ENCODE measurements at regions not wholly inside any gene's neighbourhood (a gene's known extent, or its start where the extent isn't known, plus 50 kb on each side); places are given as distances from the start of the nearest gene placed in this dataset.

DNA sequence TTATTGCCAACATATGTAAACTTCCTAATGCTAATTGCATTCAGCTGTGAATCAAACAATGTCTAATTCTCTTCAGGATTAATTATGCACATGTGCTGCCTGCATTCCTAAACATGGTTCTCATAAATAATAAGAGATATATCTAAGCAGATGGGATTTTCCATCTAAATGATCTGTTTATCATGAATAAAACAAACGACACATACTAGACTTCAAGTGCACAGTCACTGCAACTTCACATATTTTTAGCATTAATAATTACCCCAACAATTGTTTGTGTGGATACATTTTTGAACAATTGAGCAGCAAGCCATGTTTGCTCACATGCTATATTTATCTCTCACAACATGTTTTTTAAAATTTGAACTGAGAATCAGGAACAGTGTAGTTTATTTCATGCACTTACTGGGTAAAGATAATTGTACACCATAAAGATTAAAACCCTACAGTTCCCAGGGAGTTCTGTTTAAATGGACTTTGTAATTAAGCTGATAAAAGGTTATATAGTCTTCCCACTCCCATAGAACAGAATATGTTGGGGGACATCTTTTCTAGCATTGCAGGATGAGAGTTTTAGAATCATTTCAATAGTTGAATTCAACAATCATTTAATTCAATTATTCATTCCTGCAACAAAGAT is 378.5 kb downstream of the MDFIC start:
- H3K4me2 ChIP-seq (ENCODE audit: low read length): no peak overlapping the region

DNA sequence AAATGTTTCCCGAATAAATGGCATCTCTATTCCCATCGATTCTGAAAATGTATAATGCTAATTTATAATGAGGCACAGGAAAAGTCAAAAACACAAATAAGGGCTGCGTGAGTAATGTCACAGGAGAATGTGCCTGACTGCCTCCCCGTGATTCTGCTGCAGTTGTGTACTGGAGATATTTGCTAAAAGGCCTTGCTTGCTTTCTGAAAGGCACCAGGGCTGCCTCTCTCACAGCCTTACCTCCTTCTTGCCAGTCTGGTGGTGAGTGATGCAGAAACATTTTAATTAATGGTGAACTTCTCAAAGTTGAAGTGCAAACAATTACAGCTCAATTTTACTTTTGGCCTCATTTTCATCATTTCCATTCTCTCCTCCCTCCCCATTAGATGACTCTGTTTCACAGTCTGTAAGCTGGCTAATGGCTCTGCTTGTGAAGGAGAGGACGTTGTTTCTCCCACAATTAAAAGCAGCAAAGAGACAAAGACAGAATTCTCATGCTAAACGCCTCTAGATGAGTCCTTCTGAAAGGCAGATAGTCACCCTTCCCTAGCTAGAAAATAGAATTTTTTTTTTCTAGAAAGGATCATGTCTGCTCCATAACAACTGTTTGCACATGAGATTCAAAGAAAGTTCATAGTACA is 377.6 kb downstream of the MDFIC start:
- Histone ChIP-seq H3K27ac (ENCODE audit: low read depth, low read length, poor library complexity, severe bottlenecking) (no peak overlapping the region), H3K4me1 (ENCODE audit: insufficient read depth, low read length, severe bottlenecking) (no peaks in the 10 kb centered on the region), H4K20me1 (ENCODE audit: insufficient read depth, low read length) (no peaks in the 10 kb centered on the region), H3K27me3 (ENCODE audit: insufficient read depth, low read length) (no peaks in the 10 kb centered on the region), H3K9me2 (ENCODE audit: low read depth, low read length) (no peaks in the 10 kb centered on the region), H3K9me3 (ENCODE audit: low read length) (no peaks in the 10 kb centered on the region), H3K36me3 (ENCODE audit: insufficient read depth, low read length) (no peaks in the 10 kb centered on the region), H3F3A (ENCODE audit: insufficient read depth, low read length) (no peaks in the 10 kb centered on the region), H3K4me2 (ENCODE audit: low read length) (no peak overlapping the region), H2AFZ (ENCODE audit: low read length) (no peak overlapping the region), H3K4me3 (ENCODE audit: low read depth, low read length, poor library complexity, severe bottlenecking) (no peak overlapping the region), H3K79me2 (ENCODE audit: insufficient read depth, low read length) (no peaks in the 10 kb centered on the region), H3K9ac (ENCODE audit: low read length) (no peak overlapping the region)
- TF ChIP-seq, protein P1, sequence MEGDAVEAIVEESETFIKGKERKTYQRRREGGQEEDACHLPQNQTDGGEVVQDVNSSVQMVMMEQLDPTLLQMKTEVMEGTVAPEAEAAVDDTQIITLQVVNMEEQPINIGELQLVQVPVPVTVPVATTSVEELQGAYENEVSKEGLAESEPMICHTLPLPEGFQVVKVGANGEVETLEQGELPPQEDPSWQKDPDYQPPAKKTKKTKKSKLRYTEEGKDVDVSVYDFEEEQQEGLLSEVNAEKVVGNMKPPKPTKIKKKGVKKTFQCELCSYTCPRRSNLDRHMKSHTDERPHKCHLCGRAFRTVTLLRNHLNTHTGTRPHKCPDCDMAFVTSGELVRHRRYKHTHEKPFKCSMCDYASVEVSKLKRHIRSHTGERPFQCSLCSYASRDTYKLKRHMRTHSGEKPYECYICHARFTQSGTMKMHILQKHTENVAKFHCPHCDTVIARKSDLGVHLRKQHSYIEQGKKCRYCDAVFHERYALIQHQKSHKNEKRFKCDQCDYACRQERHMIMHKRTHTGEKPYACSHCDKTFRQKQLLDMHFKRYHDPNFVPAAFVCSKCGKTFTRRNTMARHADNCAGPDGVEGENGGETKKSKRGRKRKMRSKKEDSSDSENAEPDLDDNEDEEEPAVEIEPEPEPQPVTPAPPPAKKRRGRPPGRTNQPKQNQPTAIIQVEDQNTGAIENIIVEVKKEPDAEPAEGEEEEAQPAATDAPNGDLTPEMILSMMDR (IDR thresholded peaks at IDR 0.05; ENCODE audit: low read length): no peak
- no peak for TF ChIP-seq EZH2 (IDR thresholded peaks at IDR 0.05; ENCODE audit: borderline replicate concordance, low read length)

More for the DNA sequence above, 378.5 kb downstream of the MDFIC start:
- no peak for TF ChIP-seq EZH2 (IDR thresholded peaks at IDR 0.05; ENCODE audit: borderline replicate concordance, low read length)
- TF ChIP-seq, protein P1 (IDR thresholded peaks at IDR 0.05; ENCODE audit: low read length): no peak
- Histone ChIP-seq H3F3A (ENCODE audit: insufficient read depth, low read length) (no peaks in the 10 kb centered on the region), H3K9ac (ENCODE audit: low read length) (no peak overlapping the region), H3K9me3 (ENCODE audit: low read length) (no peaks in the 10 kb centered on the region), H2AFZ (ENCODE audit: low read length) (no peak overlapping the region), H3K27me3 (ENCODE audit: insufficient read depth, low read length) (no peaks in the 10 kb centered on the region), H3K79me2 (ENCODE audit: insufficient read depth, low read length) (no peaks in the 10 kb centered on the region), H4K20me1 (ENCODE audit: insufficient read depth, low read length) (no peaks in the 10 kb centered on the region), H3K4me1 (ENCODE audit: insufficient read depth, low read length, severe bottlenecking) (no peaks in the 10 kb centered on the region), H3K36me3 (ENCODE audit: insufficient read depth, low read length) (no peaks in the 10 kb centered on the region), H3K27ac (ENCODE audit: low read depth, low read length, poor library complexity, severe bottlenecking) (no peak overlapping the region), H3K9me2 (ENCODE audit: low read depth, low read length) (no peaks in the 10 kb centered on the region), H3K4me3 (ENCODE audit: low read depth, low read length, poor library complexity, severe bottlenecking) (no peak overlapping the region)

DNA sequence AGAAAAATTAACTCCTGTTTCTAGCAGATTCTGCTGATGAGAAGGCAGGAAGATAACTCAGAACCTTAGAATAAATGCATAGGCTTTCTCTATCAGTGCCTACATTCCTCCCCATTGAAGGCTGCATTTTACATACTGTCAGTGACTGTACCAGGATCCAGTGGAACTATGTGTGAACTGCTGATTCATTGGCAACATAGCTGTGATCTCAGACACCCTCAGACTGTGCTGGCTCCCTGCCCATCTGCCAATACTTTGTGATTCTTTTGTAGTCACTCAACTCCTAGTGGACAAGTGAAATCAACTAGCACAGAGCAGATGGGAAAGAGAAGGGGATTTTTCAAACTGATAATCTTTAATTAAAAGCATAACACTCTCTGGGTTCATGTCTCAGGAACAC is 375.8 kb downstream of the MDFIC start:
- Histone ChIP-seq H3K79me2 (ENCODE audit: insufficient read depth, low read length) (no peaks in the 10 kb centered on the region), H2AFZ (ENCODE audit: low read length) (no peak overlapping the region), H3K9me2 (ENCODE audit: low read depth, low read length) (no peaks in the 10 kb centered on the region), H3K27ac (ENCODE audit: low read depth, low read length, poor library complexity, severe bottlenecking) (no peak overlapping the region), H4K20me1 (ENCODE audit: insufficient read depth, low read length) (no peaks in the 10 kb centered on the region), H3K4me1 (ENCODE audit: insufficient read depth, low read length, severe bottlenecking) (no peaks in the 10 kb centered on the region), H3K9ac (ENCODE audit: low read length) (no peak overlapping the region), H3K9me3 (ENCODE audit: low read length) (no peaks in the 10 kb centered on the region), H3K36me3 (ENCODE audit: insufficient read depth, low read length) (no peaks in the 10 kb centered on the region), H3F3A (ENCODE audit: insufficient read depth, low read length) (no peaks in the 10 kb centered on the region), H3K27me3 (ENCODE audit: insufficient read depth, low read length) (no peaks in the 10 kb centered on the region), H3K4me3 (ENCODE audit: low read depth, low read length, poor library complexity, severe bottlenecking) (no peak overlapping the region), H3K4me2 (ENCODE audit: low read length) (no peak overlapping the region)
- TF ChIP-seq, protein P1 (IDR thresholded peaks at IDR 0.05; ENCODE audit: low read length): no peak
- TF ChIP-seq EZH2 (IDR thresholded peaks at IDR 0.05; ENCODE audit: borderline replicate concordance, low read length): no peak

All from OCI-LY1 (cell line).